HG02678 (cell line): ENCODE measurements at regions not wholly inside any gene's neighbourhood (a gene's known extent, or its start where the extent isn't known, plus 50 kb on each side); places are given as distances from the start of the nearest gene placed in this dataset.

Experiments
- ATAC-seq: cut with Tn5 transposase; IDR thresholded peaks from one replicate; pipeline ENCODE4 v1.9.1; 2021; ENCODE audit warnings: mild to moderate bottlenecking, moderate library complexity; ENCODE audit not compliant: unreplicated experiment

- ATAC-seq: no peak
Observed at GRCh38 chr15:69505956-69506556, 53.4 kb downstream of the RPLP1 start.

- no peak for ATAC-seq
Observed at GRCh38 chr15:69508659-69509058, 56.0 kb downstream of the RPLP1 start.

- ATAC-seq: no peak
Observed at GRCh38 chr15:69509131-69509530, 56.5 kb downstream of the RPLP1 start.

GRCh38 chr15:69510556-69510955 is 57.9 kb downstream of the RPLP1 start:
- ATAC-seq: no peak

- ATAC-seq: no peak
Observed at GRCh38 chr15:69511015-69511414, 58.4 kb downstream of the RPLP1 start.

- ATAC-seq: no peak
Observed at GRCh38 chr15:69511716-69512340, 59.2 kb downstream of the RPLP1 start.

GRCh38 chr15:69513450-69513960 is 60.9 kb downstream of the RPLP1 start:
- ATAC-seq: no peak

- ATAC-seq: no peak
Observed at GRCh38 chr15:69513986-69514385, 61.4 kb downstream of the RPLP1 start.

GRCh38 chr15:69515508-69515907 is 62.9 kb downstream of the RPLP1 start:
- no peak for ATAC-seq

- ATAC-seq: no peak
Observed at GRCh38 chr15:69515926-69516325, 63.3 kb downstream of the RPLP1 start.

- no peak for ATAC-seq
Observed at GRCh38 chr15:69517052-69517451, 64.4 kb downstream of the RPLP1 start.

- ATAC-seq: no peak
Observed at GRCh38 chr15:69518806-69519205, 66.2 kb downstream of the RPLP1 start.

GRCh38 chr15:69520067-69520466 is 67.4 kb downstream of the RPLP1 start:
- no peak for ATAC-seq

GRCh38 chr15:69522361-69522760 is 69.7 kb downstream of the RPLP1 start:
- no peak for ATAC-seq

GRCh38 chr15:69523010-69524001 is 70.7 kb downstream of the RPLP1 start:
- no peak for ATAC-seq

GRCh38 chr15:69524296-69524695 is 71.7 kb downstream of the RPLP1 start:
- ATAC-seq: no peak

- no peak for ATAC-seq
Observed at GRCh38 chr15:69524814-69525213, 72.2 kb downstream of the RPLP1 start.

GRCh38 chr15:69525543-69525942 is 72.9 kb downstream of the RPLP1 start:
- ATAC-seq: no peak

GRCh38 chr15:69526081-69527061 is 73.8 kb downstream of the RPLP1 start:
- no peak for ATAC-seq

GRCh38 chr15:69529141-69529540 is 76.5 kb downstream of the RPLP1 start:
- ATAC-seq: no peak
